Transverse colon (tissue), 4 donors: ENCODE measurements at regions not wholly inside any gene's neighbourhood (a gene's known extent, or its start where the extent isn't known, plus 50 kb on each side); places are given as distances from the start of the nearest gene placed in this dataset.

Experiments used
- CTCF ChIP-seq, 5 experiments: fragments of 200-600 bp in 3 of 5; fragments of 450-650 bp in 2 of 5; sonication (generic) in 3 of 5; IDR thresholded peaks; 1 replicate in 2 of 5; 2 replicates in 3 of 5; pipeline ENCODE4 v1.5.1; 2016 to 2017; ENCODE audit warnings: antibody characterized with exemption in 5 of 5, inconsistent platforms in 3 of 5, mild to moderate bottlenecking in 2 of 5, moderate library complexity in 1 of 5
- POLR2A ChIP-seq: fragments of 450-650 bp; IDR thresholded peaks from one replicate; pipeline ENCODE4 v1.6.1; 2016; ENCODE audit warnings: antibody characterized with exemption, mild to moderate bottlenecking, moderate library complexity
- POLR2AphosphoS5 ChIP-seq, 3 donors: sonication (generic); formaldehyde crosslinking; IDR thresholded peaks; one replicate each; pipeline ENCODE4 v1.6.1; 2016; ENCODE audit warnings: antibody characterized with exemption in 3 of 3

DNA sequence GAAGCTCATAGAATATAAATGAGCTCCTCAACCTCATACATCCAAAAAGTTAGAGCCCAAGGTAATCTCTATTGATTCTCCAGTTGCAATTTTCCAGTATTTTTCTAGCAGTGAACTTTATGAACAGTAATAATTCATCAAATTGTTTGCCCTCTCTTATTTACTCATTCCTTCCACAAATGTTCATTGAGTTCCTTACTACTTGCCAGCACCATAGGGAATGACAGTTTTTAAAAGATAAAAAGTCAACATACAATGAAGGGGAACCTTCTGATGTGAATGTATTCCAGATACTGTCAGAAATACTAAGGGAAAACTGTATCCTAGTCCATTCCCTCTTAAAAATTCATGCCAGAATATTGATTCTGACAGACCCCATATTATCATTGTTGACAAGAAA is 277.0 kb upstream of the C1orf87 start:
- no peak for TF ChIP-seq CTCF (IDR thresholded peaks at IDR 0.05)
- no peak for TF ChIP-seq POLR2AphosphoS5 (IDR thresholded peaks at IDR 0.05)
- no peak for TF ChIP-seq POLR2A
